SIG-M5 (cell line): ENCODE measurements at regions not wholly inside any gene's neighbourhood (a gene's known extent, or its start where the extent isn't known, plus 50 kb on each side); places are given as distances from the start of the nearest gene placed in this dataset.
A peak's percentile ranks its signal among the peaks of the same experiment; 100 is the strongest.
"Not testable (repeated sequence)": the region's sequence is repeated elsewhere in the genome, so short reads cannot be mapped to it uniquely, and the experiment has no call there.

Experiments used
- DNase-seq: peaks from one replicate; lab custom pipeline; 2025; lab: John Stamatoyannopoulos, UW

DNA sequence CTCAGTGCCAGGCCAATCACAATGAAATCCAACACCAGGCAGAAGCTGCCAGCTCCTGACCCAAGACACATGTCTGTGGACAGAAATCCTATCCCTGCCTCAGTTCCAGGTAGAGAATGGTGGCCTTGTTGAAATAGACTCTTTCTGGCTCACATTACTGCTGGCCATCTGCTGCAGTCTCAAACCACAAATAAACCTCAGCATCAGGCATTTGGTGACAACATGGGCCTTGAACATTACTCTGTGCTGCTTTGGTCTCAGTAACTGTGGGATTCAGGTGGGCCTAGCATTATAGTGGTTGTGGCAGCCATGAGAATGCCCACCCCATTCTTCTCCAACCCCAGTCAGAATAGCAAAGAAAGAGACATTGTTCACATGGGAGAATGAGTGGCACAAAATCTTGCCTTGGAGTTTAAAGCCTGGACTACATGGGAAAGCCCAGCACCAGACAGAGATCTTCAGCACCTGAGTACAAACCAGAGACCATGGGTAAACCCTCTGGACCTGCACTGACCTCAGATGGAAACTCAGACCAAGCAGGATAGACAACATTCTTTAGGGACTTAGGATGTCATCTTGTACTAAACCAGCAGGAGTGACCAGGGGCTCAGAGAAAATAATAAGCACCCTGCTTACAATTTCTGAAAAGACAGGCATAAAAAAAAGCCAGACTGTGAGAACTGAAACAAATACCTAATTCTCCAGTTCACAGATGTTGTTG is 50.4 kb upstream of the TRAM1L1 start:
- DNase-seq, result no peak

- peak; percentile 13 for DNase-seq
Observed at GRCh38 chr4:117137145-117137544, 51.8 kb upstream of the TRAM1L1 start.

- DNase-seq, result not testable (repeated sequence)
Observed at GRCh38 chr4:117138732-117139131, 53.4 kb upstream of the TRAM1L1 start.

DNA sequence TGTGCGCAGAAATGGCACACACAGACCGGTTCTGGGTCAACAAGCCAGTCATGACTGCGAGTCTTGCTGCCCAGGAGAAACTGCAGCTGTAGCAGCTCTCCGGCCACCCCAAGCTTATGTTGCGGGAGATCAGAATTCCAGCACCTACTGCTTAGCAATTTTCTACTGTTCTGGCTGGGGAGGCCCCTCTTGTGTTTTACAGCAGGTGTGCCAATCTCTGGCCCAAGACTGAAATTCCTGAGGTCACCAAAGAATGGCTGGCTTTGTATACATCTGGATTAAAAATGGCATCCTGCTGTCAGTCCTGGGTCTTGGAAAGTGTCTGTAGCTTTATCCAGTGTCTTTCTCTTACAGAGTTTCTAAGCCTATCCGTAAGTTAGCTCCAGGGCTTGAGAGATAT is 68.9 kb upstream of the TRAM1L1 start:
- DNase-seq, result no peak

- DNase-seq, result no peak
Observed at GRCh38 chr4:117156806-117157205, 71.4 kb upstream of the TRAM1L1 start.

DNA sequence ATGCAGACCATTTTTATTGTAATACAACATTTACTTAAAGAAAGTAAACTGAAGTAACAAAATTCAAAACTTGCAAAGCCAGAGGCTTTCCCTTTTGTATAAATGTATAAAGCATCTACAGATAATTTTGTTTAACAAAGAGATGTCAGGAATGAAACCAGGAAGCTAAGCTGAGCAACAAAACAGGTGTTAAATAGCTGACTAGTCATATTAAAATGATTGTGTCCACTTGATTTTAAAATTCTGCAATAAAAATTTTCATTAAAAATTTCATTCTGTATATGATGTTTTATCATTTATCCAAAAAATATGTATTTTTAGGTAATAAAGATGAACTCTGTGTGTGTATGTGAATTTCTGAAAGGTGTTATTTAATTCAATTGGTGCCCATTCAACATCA is 72.0 kb upstream of the TRAM1L1 start:
- no peak for DNase-seq

DNA sequence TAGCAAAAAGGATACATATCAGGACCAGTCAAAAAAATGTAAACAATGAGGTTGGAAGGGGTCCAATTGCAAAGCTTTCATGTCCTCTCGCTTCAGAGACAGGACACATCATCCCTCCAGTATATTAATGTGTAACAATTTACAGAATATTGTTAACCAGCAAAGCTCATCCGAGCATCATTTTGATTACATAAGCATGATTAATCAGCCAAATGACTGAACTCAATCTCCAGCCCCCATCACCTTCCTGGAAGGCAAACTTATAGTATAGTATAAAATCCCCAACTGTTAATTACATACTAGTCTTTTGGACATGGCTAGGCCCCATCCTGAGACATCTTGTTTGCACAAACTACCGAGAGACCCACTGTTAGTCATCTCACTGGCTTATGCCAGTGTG is 77.6 kb upstream of the TRAM1L1 start:
- DNase-seq, result no peak

DNA sequence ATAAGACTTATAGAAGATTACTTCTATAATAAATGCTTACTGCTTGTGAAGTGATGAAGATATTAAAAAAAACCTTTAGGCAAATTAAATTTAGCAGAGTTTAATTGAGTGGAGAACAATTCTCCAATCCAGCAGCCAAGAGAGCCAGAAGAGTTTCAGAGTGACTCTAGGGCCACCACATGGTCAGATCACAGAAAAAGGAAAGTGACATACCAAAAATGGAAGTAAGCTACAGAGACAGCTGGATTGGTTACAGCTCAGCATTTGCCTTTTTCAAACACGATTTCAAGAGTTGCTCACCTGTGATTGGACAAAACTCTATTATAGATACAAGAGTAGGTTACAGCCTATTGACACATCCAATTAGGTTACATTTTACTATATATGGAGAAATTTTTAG is 79.0 kb upstream of the TRAM1L1 start:
- DNase-seq, result no peak

GRCh38 chr4:117175369-117175768 is 90.0 kb upstream of the TRAM1L1 start:
- DNase-seq, result not testable (repeated sequence)

GRCh38 chr4:117203231-117203630 is 117.9 kb upstream of the TRAM1L1 start:
- no peak for DNase-seq

- DNase-seq, result no peak
Observed at GRCh38 chr4:117210551-117210950, 125.2 kb upstream of the TRAM1L1 start.

- no peak for DNase-seq
Observed at GRCh38 chr4:117224256-117224655, 138.9 kb upstream of the TRAM1L1 start.

GRCh38 chr4:117225471-117225870 is 140.1 kb upstream of the TRAM1L1 start:
- DNase-seq, result no peak

DNA sequence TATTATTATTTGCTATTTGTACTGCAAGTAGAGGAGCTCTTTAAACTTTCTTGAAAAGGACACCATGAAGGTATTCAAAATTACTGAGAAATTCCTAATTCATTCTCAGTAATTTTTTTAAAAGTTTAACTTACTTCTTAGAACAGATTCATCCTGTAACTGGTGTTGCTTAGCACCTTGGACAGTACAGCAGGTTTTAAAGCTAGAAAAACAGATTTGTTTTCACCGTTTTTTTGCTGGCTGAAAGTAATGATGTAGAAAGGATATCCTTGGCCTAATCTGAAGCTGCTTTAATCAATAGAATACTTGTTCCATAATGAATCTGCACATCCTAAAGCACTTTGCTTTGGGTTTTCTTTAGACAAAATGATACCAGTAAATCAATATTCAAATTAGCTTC is 142.5 kb upstream of the TRAM1L1 start:
- DNase-seq, result no peak

- DNase-seq, result no peak
Observed at GRCh38 chr4:117239434-117239833, 154.1 kb upstream of the TRAM1L1 start.

- no peak for DNase-seq
Observed at GRCh38 chr4:117249333-117249732, 164.0 kb upstream of the TRAM1L1 start.

GRCh38 chr4:117264072-117264471 is 178.7 kb upstream of the TRAM1L1 start:
- no peak for DNase-seq

DNA sequence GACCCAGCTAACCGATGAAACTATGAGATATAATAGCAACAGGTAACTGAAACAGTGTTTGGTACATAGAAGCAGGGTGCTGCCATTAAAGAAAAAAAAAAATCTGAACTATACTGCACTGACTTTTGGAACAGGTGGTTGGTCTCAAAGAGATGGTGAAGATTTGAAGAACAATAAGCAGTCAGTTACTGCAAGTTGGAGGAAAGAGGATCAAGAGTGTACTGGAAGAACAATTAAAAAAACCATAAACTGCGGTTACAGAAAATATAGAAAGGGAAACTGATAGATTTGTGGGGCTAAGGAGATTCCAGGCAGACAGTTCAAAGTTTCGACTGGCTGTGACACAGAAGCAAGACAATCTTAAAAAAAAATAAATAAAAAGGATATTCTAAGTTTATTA is 181.9 kb upstream of the TRAM1L1 start:
- no peak for DNase-seq

DNA sequence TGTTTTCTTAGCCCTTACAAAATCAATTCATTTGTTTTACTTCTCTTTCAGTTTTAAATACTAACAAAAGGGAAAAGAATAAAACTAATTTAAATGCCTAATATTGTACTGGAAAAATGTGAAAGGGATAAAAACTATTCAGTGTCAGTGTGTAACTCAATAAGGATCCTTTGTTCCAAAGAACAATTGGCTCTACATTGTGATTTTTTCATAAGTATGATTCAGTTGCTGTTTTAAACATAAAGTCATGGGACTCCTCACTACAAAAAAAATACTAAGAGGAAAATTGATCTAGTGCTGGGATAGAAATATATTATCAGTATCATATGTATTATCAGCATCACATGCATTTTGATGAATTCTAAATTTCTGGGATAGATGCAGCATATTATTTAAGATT is 199.4 kb upstream of the TRAM1L1 start:
- no peak for DNase-seq

- DNase-seq, result no peak
Observed at GRCh38 chr4:117293784-117294183, 208.4 kb upstream of the TRAM1L1 start.

DNA sequence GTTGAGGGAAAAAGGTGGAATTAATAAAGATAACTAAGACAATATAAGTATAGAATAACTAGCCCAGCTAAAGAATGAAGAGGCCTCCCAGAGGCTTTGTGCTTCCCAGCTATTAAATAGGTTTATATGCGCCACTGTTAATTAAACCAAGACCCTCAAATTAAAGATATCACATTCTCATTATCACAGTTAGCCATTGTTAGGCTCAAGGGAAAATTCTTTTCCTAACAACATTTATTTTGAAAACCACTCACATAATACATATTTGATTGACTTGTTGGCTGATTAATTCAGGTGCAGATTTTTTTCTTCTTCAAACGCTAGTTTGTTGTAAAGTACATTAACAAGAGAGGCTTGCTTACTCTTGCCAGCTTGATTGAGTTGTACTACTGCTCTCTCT is 216.8 kb upstream of the TRAM1L1 start:
- no peak for DNase-seq

- no peak for DNase-seq
Observed at GRCh38 chr4:117311215-117311614, 225.8 kb upstream of the TRAM1L1 start.

GRCh38 chr4:117311989-117312388 is 226.6 kb upstream of the TRAM1L1 start:
- DNase-seq, result no peak

DNA sequence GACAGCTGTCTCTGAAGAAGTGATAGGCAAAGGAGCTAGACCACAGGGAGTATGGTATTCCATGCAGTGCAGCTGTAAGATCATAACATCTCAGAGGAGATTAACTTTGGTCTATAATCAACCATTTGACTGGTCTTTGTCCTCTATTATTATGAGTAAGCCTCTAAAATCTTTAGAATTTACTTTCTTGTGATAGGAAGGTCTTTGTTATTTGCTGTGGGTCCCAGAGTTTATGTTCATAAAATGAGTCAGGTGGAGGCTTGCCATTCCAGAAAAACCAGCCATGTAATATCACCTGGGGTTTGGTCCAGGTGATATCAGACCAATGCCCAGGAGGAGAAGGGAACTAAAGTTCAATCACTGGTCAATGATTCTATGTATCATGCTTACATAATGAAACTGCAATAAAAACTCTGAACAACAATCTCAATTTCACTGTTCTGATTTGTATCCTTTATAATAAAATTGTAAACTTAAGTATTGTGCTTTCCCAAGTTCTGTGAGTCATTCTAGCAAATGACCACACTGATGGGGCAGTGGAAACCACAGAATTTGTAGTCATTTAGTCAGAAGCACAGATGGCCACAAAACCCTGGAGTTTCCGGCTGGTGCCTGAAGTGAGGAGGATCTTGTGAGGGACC is 239.6 kb upstream of the TRAM1L1 start:
- DNase-seq, result no peak
